M059J (cell line): ENCODE measurements at regions not wholly inside any gene's neighbourhood (a gene's known extent, or its start where the extent isn't known, plus 50 kb on each side); places are given as distances from the start of the nearest gene placed in this dataset.
"Not testable (repeated sequence)": the region's sequence is repeated elsewhere in the genome, so short reads cannot be mapped to it uniquely, and the experiment has no call there.

Experiments used
- DNase-seq: peaks from one replicate; pipeline ENCODE4 v3.0.0-alpha.2; 2012; ENCODE audit warnings: low read depth

DNA sequence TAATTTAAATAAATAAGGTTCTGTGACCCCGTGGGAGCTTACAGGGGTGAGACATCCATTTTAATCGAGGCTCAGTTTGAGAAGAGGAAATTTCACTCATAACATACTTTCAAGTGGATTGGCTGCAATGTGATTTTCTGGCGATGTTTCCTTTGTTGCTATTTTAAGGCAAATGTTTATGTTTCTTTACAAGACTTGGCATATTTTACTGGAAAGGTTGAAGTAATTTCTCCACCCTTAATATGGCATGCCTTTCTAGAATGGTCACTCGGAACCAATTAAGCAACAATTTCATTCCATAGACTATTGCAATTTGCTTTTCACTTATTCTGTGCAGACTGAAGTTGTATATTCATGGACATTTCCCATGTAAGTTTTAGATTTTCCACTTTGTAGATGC lies 438.0 kb upstream of the WWC1 start:
- DNase-seq = peak; percentile 48

DNA sequence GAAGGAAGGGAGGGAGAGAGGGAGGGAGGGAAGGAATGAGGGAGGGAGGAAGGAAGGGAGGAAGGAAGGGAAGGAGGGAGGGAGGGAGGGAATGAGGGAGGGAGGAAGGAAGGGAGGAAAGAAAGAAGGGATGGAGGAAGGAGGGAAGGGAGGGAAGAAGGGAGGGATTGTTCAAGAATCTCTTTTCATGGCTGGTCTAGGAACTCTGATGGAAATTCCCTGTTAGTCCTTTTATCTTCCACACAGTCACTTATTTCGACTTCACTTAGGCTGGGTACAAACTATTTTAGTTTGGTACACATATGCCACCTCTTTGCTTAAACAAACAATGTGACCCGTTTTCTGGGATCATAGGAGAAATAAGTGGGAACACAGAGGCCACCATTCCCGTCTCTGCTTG lies 435.6 kb upstream of the WWC1 start:
- DNase-seq = no peak

DNA sequence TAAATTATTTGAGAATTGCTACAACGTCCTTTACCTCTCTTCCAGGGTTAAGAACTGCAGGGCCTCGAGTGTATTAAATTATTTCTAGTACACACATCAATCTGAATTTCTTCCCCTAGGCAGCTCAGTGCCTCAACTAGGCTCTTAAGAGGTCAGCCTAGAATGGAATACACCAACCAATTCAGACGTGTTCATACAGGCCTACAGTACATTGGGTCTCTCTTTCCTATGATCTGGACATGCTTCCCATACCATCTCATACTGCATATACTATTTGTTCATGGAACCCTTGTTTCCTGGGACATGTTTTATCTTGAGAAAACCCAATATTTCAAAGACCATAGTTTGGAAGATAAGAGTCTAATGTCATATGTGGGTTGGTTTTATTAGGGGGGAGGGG lies 434.1 kb upstream of the WWC1 start:
- no peak for DNase-seq

DNA sequence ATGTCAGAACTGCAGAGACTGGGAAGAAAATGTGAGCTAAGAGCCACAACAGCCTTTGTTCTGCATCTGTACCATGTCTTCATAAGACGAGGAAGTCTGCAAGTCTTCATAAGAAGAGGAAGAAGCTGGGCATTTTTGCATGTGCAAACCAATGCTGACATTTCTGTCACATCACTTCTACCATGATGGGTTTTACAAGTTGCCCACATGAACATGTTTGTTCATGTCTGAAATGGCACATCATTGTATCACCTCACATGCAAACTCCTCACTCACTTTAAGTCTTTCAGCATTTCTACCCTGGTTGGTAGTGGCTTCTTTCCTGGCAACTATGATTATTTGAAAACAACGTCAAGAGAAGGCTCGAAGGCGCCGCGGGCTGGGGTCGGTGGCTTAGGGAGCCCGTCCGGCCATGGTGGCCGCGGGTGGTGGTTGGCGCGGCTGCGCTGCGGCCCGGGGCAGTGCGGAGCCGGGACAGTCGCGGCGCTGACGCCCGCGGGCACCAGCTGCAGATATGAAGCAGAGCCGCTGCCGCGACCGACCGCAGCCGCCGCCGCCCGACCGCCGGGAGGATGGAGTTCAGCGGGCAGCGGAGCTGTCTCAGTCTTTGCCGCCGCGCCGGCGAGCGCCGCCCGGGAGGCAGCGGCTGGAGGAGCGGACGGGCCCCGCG lies 433.1 kb upstream of the WWC1 start:
- DNase-seq = not testable (repeated sequence)

DNA sequence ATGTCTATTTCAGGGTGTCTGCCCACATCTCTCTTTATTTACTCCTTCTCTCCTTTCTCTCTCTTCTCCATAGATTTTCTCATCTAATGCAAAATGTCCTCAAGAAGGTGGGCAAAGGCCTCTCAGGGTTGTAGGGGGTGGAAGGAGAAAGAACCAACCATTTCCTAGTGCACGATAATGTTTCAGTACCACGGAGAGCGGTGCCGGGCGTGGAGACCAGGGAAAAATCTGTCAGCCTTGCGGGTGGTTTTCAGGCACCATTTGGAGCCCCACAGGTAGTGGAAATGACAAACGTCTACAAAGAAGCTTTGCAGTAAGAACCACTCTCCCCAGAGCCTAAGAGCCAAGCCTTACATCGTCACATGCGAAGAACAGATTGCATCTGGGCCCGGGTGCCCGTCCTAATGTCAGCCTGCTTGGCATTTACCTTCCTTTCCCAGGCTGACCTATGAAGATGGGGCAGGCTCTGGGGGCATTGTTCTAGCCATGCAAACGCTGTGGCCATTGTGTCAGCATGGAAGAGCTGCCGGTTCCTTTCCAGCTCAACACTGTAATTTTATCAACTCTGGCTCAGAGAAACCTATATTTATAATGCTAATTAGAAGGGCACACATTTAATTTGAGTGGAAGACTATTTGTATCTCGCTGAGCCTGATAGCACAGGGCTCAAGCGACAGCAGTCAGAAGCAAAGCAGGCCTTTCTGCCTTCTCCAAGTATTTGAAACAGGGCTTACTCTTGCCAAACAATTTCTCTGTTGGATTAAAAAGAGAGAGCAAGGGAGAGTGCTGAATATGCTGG lies 430.1 kb upstream of the WWC1 start:
- peak; percentile 16 for DNase-seq

DNA sequence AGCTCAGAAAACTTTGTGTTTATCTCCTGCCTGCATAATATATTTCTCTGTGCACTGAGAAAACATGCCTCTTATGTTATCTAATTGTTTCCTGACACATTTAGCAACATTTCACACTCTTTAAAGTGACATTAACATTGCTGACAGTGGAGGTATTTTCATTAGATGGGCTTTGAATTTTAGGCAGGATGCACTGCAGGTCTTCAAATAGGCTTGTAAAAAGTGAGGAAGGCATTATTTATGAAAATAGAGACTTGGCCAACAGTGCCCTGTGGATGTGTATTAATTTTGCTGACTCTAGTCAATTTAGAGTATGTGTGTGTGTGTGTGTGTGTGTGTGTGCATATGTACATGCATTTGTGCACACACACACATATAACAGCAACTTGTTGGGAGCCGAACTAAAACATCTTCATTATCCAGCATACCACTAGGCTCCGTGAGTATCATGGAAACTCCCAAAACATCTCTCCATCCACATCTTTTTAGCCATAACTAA lies 429.5 kb upstream of the WWC1 start:
- DNase-seq = no peak

DNA sequence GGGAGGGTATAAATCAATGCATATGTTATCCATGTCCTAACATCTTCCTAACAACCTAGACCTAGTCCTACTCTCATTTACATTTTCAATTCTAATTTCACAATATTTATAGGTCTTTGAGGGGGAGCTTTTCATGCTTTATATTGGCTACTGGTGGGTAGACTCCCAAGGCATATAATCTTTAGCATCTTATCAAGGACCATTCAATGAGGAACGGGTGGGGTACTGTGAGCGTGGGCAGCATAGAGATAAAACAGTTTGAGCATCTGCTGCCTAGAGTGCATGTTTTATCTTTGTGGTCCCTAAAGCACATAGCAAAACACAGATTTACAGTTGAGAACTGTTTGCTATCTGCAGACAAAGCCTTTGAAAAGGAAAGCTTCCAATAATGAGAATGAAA lies 427.6 kb upstream of the WWC1 start:
- DNase-seq = no peak

DNA sequence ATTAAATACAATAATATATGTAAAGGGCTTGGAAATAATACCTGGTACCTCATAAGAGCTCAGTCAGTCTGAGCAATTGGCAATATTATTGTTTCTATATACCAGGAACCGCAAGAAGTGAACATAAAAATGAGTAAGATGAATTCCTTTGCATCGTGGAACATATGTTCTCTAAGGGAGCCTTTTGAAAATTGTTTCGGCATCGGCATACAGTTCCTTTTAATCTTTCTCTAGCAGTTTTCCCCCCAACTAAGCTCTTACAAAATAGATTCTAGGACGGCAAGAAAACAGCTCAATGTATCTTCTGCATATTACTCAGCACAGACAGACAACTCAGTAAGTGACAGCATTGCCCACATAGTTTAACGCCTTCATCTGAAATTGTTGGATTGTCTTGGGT lies 426.6 kb upstream of the WWC1 start:
- DNase-seq = no peak

DNA sequence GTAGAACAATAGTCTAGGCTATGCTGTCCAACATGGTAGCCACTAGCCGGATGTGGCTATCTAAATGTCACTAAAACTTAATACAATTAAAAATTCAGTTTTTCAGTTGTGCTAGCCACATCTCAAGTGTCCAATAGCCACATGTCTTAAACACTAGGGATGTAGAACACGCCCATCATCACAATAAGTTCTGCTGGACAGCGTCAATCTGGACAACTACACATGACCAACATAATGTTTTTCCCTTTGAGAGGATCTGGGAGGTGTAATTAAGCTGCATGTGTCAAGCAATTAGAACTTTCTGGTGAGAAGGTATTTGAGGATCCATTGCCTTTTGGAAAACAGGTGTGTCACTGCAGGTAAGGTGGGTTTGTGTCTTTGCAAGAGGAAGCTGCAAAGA lies 424.6 kb upstream of the WWC1 start:
- DNase-seq = no peak

DNA sequence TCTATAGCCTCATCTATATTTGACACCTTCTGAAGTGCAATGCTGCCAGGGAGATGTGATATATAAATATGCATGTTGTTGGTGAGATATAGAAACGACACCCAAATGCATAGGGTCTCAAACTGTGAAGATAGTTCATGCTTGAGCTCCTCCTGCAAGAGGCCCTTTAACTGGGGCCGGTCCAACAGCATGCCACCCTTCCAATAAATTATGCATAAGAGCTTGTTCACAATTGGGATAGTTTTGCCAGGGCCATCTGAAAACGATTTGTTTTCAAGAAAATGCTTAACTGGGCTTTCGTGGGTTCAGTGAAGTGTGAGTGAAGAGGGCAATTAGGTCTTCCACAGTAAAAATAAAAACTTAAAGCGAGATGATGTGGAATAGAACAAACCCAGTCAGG lies 424.2 kb upstream of the WWC1 start:
- no peak for DNase-seq

DNA sequence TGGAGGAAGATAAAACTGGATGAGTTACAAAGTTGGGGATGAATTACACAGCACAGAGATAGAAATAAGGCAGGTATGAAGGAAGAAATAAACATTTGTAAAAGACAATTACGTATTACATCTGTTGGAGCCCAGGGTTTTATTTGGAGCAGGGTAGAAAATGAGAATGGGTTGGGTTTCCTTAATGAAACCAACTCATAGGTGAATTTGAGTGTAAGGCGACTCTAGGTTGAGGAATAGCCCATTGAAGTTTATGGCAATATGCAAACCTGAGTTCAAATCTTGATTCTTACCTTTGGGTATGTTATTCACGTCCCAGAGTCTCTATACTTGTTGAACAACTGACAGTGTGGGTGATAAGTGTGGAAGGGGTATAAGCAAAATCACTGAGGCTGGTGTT lies 422.3 kb upstream of the WWC1 start:
- DNase-seq = no peak

DNA sequence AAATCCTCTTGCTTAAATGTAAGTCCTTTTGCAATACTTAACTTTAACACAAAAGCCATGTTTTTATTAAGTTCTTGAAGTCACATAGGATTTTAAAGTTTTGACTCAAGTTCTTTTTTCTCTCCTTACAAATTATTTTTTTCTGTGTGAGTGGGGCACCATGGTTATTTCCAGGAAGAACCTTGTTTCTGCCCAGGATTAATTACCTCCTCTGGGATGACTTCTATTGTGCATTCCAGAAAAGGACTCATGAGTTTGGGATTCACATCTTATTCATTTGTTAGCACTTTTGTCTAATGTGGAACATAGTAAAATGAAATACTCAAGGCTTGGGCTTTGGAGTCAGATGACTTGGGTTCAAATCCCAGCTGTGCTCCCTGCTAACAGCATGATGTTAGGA lies 421.4 kb upstream of the WWC1 start:
- peak; percentile 50 for DNase-seq

DNA sequence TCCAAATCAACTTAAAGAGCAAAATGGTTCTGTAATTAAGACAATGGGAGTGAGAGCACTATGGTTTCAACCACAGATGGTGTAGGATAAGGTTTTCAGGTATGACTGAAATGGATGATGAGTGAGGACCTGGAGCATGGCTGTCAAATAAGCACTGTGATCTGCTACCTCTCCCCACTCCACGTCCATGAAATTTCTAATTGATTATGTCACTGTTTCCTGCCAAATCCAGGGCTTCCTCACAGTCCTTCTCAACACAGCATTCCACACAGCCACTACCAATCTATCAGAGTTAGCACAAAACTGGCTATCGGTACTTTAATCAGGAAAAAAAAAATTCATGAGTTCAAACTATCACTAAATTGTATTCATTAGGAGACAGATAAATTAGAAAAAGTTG lies 420.4 kb upstream of the WWC1 start:
- DNase-seq = peak; percentile 19

DNA sequence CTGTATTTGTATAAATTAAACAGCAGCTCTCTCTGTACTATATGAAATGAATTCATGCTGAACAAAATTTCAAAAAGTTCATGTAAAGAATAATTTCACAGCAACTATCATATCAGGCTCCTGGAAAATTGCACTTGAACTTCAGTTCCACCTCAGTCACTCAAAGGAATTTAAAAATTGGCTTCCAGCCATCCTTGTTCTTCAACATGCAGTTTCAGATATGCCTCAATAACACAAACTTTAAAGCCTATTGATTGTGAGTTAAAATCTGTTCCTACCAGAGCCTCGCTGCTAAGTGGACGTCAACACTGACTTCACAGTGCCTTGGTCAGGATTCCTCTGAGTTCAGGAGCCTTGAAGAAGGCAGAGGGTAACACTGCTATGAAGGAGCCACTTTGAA lies 418.7 kb upstream of the WWC1 start:
- no peak for DNase-seq

DNA sequence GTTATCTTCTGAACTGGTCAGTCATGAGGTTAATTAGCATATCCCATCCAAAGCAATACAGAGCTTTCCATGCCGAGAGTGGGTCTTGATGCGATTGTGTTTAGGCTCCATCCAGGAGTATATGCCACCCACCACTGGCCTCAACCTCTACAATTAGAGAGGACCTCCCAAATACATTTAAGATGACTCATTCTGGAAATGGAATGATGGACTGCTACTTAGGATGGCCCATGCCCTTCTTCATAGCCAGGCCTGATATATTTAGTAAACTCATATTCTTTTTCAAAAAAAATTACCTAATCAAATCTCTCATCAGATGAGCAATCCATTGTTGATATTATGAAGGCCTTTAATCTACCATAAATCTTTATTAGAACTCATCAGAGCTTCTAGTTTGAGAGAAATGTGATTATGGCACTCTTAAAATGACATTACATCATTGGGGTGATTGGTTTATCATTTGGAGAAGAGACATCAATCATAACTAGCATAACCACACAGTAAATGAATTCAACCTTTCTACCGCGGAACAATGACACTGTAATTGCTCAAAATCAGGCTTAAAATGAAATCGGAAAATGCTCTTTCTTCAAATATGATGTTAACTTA lies 414.2 kb upstream of the WWC1 start:
- DNase-seq = peak; percentile 36

DNA sequence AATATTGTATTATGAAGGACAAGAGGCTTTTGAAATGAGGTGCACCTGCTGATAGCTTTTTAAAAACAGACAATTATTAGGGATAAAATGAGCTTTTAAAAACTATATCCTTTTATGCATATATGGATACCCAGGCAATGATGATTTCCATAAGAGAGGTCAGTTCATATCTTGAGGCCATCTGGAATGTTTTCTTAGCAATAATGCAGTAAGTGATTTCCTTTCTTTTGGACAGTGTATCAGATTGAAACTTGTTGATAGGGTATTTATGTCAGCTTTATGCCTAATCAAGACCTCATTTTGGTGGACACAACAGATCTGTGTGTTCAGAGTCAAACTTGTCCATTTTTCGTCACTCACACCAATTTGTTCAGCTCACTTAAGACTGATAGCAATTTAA lies 413.5 kb upstream of the WWC1 start:
- no peak for DNase-seq

DNA sequence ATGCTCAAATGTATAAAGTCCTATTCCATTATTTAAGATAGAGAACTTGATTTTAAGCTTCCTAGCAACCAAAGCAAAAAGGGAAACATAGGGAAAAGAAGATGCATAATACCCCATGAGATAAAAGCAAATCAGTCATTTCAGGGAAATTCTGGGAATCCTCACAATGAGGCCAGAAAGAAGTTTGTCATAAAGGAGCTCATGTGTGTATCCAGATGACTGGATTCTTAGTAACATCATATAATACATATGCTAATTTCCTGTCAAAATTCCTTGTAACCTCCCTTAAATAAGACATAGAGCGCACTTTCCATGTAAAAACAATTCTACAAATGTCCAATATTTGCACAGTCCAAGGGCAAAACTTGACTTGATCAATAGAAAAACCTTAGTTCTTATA lies 411.0 kb upstream of the WWC1 start:
- DNase-seq = no peak

DNA sequence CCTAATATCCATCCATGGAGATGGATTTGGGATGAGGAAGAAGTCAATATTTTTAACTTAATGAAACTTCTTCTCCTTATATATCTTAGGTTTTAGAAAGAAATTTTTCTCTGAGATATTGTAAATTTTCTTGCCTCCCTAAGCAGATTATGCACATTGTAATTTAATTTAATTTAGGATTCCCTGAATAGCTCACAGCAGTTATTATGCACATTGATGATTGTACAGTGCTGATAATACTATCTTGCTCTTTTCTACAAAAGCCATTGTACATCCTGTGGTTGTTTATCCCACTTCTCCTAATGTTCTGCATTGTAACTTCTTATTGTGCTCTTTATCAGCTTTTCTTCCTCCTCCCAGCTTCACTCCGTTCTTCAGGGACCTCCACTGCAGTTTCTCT lies 410.4 kb upstream of the WWC1 start:
- DNase-seq = no peak

DNA sequence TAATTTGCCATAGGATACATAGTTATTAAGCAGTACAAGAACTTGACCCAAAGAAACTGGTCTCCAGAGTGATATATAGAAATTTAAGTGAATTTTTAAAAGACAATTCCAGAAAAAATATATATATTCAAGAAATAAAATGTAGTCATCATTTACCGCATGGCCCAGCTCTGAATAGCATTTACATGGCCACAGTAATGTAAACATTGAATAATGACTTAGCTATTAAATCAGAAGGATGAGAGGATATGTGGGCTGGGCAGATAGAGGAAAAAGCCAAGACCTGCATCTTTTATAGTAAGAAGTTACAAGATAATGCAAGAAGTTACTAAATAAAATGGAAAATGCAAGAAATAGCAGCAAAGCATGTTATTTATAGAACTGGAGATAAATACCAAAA lies 405.2 kb upstream of the WWC1 start:
- DNase-seq = no peak

DNA sequence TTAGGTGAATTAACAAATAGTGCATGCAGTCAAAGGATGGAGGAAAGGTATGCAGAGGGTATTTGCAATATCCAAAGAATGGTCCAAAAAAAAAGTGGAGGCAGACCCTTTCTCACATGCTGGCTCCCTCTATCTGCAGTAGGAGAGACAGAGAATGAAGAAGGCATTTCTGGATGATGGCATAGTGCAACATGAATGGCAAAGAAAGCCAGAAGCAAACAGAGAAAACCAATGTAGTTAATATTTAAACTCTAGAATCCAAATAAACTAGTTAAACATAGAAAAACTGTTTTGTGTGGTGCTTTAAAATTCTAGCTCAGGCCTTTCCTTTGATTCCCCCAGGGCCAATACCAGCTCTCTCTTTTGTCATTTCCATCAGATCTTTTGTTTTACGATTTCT lies 403.1 kb upstream of the WWC1 start:
- DNase-seq = no peak

DNA sequence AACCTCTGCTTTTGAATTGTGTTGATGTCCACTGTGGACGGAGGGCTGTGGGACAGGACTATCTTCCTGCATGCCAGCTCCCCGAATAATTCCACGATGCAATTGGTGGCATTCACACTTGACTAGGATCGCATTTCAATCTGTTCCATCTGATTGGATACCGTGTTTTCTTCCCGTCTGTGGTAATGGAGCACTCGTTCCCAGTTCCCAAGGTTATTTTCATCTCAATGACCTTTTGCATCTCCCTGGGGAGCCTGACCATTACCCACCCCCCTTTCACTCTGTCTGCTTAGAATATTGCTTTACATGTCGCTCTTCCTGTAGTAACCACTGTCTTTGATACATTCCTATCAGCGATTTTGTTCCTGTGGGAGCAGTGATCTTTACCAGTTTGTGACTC lies 402.2 kb upstream of the WWC1 start:
- no peak for DNase-seq

DNA sequence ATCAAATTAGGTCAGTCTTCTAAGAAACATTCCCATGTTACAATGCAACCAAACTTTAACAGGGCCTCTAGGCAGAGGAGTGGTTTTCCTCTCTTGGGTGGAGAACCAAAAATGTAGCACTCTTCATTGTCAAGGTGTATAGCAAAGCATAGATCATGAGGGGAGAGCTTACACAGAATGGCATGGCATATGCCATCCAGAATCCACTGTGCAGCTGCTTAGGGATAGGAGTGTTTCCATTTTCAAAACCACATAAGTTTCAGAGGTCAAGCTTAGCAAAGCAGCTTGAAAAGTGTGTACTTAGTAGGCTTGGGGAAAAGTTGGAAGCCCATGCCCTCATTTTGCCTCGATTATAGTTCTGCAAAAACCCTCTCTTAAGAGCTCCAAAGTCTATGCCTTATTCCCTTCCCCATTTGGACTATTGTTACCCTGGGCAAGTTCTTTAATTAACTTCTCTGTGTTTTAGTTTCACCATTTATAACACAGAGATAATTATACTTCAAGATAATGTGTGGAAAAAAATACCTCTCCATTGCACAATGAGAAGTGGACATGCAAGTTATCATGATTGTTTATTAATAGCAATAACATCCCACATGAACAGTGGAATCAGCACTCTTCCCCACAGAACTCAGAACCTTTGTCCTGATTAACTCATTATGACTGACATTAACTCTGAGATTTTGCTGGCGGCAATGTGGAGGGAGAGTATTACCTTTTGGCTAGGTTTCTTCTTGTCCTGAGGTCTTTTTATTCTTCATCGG lies 398.9 kb upstream of the WWC1 start:
- DNase-seq = no peak
